ENCODE measurements at regions not wholly inside any gene's neighbourhood (a gene's known extent, or its start where the extent isn't known, plus 50 kb on each side); places are given as distances from the start of the nearest gene placed in this dataset.

DNA sequence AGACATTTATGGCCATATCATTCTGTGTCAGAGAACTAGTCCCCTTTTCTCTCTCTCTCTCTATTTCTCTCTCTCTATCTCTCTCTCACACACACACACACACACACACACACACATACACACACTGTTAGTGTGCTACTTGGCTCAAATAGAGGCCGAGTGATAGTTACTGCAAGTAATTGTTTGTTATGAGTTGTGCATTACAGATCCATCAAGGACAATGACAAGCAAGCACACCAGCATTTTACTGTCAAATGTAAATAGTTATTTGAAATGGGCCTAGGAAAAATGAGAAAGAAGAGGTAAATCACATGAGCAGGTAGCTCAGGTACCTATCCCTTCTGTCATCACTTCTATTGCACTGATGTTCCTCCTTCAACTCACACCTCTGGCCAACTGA lies 122.4 kb upstream of the CDH7 start:
- Histone ChIP-seq H2BK5ac (ENCODE audit: low read length) (no peak overlapping the region), H3K27ac (replicated peaks; ENCODE audit: low read length) (no peak overlapping the region), H3K9ac (ENCODE audit: low read depth, low read length, poor library complexity) (no peak overlapping the region), H3K4me2 (ENCODE audit: insufficient read depth, low read length, poor library complexity, severe bottlenecking) (no peak overlapping the region), H3K9me3 (replicated peaks in 1 of 2; ENCODE audit: control insufficient read depth in 2 of 2, insufficient read depth in 1 of 2, low read depth in 1 of 2, low read length in 2 of 2) (no peaks in the 10 kb centered on the region), H4K8ac (ENCODE audit: low read depth, low read length) (no peak overlapping the region), H3K4ac (ENCODE audit: low read length) (no peak overlapping the region), H3K4me3 (ENCODE audit: low read length in 2 of 2) (no peak overlapping the region), H3K23ac (ENCODE audit: low read depth, low read length, poor library complexity) (no peak overlapping the region), H2BK12ac (ENCODE audit: low read length) (no peak overlapping the region), H3K4me1 (ENCODE audit: control insufficient read depth in 2 of 2, insufficient read depth in 1 of 2, low read depth in 1 of 2, low read length in 2 of 2) (no peaks in the 10 kb centered on the region), H2BK120ac (ENCODE audit: low read depth, low read length) (no peak overlapping the region), H2AFZ (ENCODE audit: low read length) (no peak overlapping the region), H3K27me3 (ENCODE audit: control insufficient read depth in 3 of 3, insufficient read depth in 3 of 3, low read depth in 1 of 3, low read length in 3 of 3) (no peaks in the 10 kb centered on the region), H2BK15ac (ENCODE audit: low read length) (no peak overlapping the region), H3K18ac (ENCODE audit: low read length) (no peak overlapping the region), H3K36me3 (replicated peaks in 1 of 2; ENCODE audit: control insufficient read depth in 2 of 2, insufficient read depth in 2 of 2, low read length in 2 of 2) (no peaks in the 10 kb centered on the region), H3K79me1 (ENCODE audit: low read depth, low read length) (no peaks in the 10 kb centered on the region), H3K14ac (ENCODE audit: low read length) (no peak overlapping the region), H2AK5ac (ENCODE audit: low read depth, low read length) (no peak overlapping the region), H4K91ac (ENCODE audit: low read depth, low read length, poor library complexity) (no peak overlapping the region)
- no peak for DNase-seq (ENCODE audit: low spot score)
- no CpG with 5 or more reads among the region's 1 CpG for WGBS, 2 donors (ENCODE audit: extremely low coverage in 2 of 2, insufficient read length in 2 of 2, insufficient replicate concordance in 1 of 2)

DNA sequence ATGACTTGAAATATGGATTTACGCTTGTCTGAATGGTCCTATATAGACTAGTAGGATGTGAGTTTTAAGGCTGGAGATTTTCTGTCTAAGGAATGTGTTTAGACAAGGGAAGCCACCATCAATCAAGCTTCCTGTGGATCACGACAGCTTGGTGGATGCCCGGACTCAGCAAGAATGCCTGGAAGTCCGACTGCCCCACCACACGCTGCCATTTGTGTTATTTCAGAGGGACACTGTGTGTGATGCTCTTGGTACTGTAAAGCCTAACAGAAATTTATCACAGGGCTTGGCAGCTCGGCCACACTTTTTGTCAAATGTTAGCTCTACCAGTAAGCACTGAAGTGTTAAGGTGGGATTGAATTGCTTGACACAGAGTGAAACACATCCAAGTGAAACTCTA lies 127.1 kb upstream of the CDH7 start:
- no peak overlapping the region for H3K27ac ChIP-seq (replicated peaks; ENCODE audit: low read length)
- H3K18ac ChIP-seq (ENCODE audit: low read length) = no peak overlapping the region
- H2AK5ac ChIP-seq (ENCODE audit: low read depth, low read length) = no peak overlapping the region
- no peak for DNase-seq (ENCODE audit: low spot score)
- H2BK12ac ChIP-seq (ENCODE audit: low read length) = no peak overlapping the region
- H2BK120ac ChIP-seq (ENCODE audit: low read depth, low read length) = no peak overlapping the region
- no peak overlapping the region for H3K23ac ChIP-seq (ENCODE audit: low read depth, low read length, poor library complexity)
- H3K4ac ChIP-seq (ENCODE audit: low read length) = no peak overlapping the region
- no CpG with 5 or more reads among the region's 6 CpGs for WGBS, 2 donors (ENCODE audit: extremely low coverage in 2 of 2, insufficient read length in 2 of 2, insufficient replicate concordance in 1 of 2)
- H3K9ac ChIP-seq (ENCODE audit: low read depth, low read length, poor library complexity) = no peak overlapping the region
- no peaks in the 10 kb centered on the region for H3K9me3 ChIP-seq (replicated peaks in 1 of 2; ENCODE audit: control insufficient read depth in 2 of 2, insufficient read depth in 1 of 2, low read depth in 1 of 2, low read length in 2 of 2)
- H3K36me3 ChIP-seq (replicated peaks in 1 of 2; ENCODE audit: control insufficient read depth in 2 of 2, insufficient read depth in 2 of 2, low read length in 2 of 2) = no peaks in the 10 kb centered on the region
- H3K4me2 ChIP-seq (ENCODE audit: insufficient read depth, low read length, poor library complexity, severe bottlenecking) = no peak overlapping the region
- H3K27me3 ChIP-seq (ENCODE audit: control insufficient read depth in 3 of 3, insufficient read depth in 3 of 3, low read depth in 1 of 3, low read length in 3 of 3) = no peaks in the 10 kb centered on the region
- H2BK5ac ChIP-seq (ENCODE audit: low read length) = no peak overlapping the region
- no peaks in the 10 kb centered on the region for H3K79me1 ChIP-seq (ENCODE audit: low read depth, low read length)
- H4K91ac ChIP-seq (ENCODE audit: low read depth, low read length, poor library complexity) = no peak overlapping the region
- no peak overlapping the region for H3K4me3 ChIP-seq (ENCODE audit: low read length in 2 of 2)
- H4K8ac ChIP-seq (ENCODE audit: low read depth, low read length) = no peak overlapping the region
- peak overlapping the region; percentile 53 for H2AFZ ChIP-seq (ENCODE audit: low read length)
- no peaks in the 10 kb centered on the region for H3K4me1 ChIP-seq (ENCODE audit: control insufficient read depth in 2 of 2, insufficient read depth in 1 of 2, low read depth in 1 of 2, low read length in 2 of 2)
- no peak overlapping the region for H3K14ac ChIP-seq (ENCODE audit: low read length)
- no peak overlapping the region for H2BK15ac ChIP-seq (ENCODE audit: low read length)

DNA sequence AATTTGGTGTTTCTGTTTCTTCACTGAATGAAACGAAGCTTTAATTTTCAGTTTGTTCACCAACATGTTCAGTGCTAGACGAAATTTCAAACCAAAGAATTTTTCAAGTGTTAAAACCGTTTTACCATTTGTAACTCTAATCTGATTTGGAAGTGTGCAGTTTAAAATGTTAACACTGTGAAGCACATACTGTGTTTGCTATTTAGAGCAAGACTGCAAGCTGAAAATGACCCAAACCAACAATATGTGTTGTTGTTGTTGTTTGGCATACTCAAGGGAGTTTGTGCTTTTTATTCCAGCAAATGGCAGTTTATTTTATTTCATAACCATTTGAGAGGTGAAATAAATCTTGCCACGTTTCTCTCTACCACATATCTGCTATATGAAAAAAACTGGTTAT lies 128.4 kb upstream of the CDH7 start:
- Histone ChIP-seq H2BK12ac (ENCODE audit: low read length) (no peak overlapping the region), H3K4ac (ENCODE audit: low read length) (no peak overlapping the region), H4K91ac (ENCODE audit: low read depth, low read length, poor library complexity) (no peak overlapping the region), H2AFZ (ENCODE audit: low read length) (no peak overlapping the region), H2BK5ac (ENCODE audit: low read length) (no peak overlapping the region), H3K4me2 (ENCODE audit: insufficient read depth, low read length, poor library complexity, severe bottlenecking) (no peak overlapping the region), H2BK15ac (ENCODE audit: low read length) (no peak overlapping the region), H2AK5ac (ENCODE audit: low read depth, low read length) (no peak overlapping the region), H3K27me3 (ENCODE audit: control insufficient read depth in 3 of 3, insufficient read depth in 3 of 3, low read depth in 1 of 3, low read length in 3 of 3) (no peaks in the 10 kb centered on the region), H3K9me3 (replicated peaks in 1 of 2; ENCODE audit: control insufficient read depth in 2 of 2, insufficient read depth in 1 of 2, low read depth in 1 of 2, low read length in 2 of 2) (no peaks in the 10 kb centered on the region), H3K27ac (replicated peaks; ENCODE audit: low read length) (no peak overlapping the region), H3K14ac (ENCODE audit: low read length) (no peak overlapping the region), H3K9ac (ENCODE audit: low read depth, low read length, poor library complexity) (no peak overlapping the region), H2BK120ac (ENCODE audit: low read depth, low read length) (no peak overlapping the region), H3K4me3 (ENCODE audit: low read length in 2 of 2) (no peak overlapping the region), H3K79me1 (ENCODE audit: low read depth, low read length) (no peaks in the 10 kb centered on the region), H3K4me1 (ENCODE audit: control insufficient read depth in 2 of 2, insufficient read depth in 1 of 2, low read depth in 1 of 2, low read length in 2 of 2) (no peaks in the 10 kb centered on the region), H3K18ac (ENCODE audit: low read length) (no peak overlapping the region), H3K23ac (ENCODE audit: low read depth, low read length, poor library complexity) (no peak overlapping the region), H4K8ac (ENCODE audit: low read depth, low read length) (no peak overlapping the region), H3K36me3 (replicated peaks in 1 of 2; ENCODE audit: control insufficient read depth in 2 of 2, insufficient read depth in 2 of 2, low read length in 2 of 2) (no peaks in the 10 kb centered on the region)
- WGBS, 2 donors (ENCODE audit: extremely low coverage in 2 of 2, insufficient read length in 2 of 2, insufficient replicate concordance in 1 of 2) = no CpG with 5 or more reads among the region's 4 CpGs
- no peak for DNase-seq (ENCODE audit: low spot score)

DNA sequence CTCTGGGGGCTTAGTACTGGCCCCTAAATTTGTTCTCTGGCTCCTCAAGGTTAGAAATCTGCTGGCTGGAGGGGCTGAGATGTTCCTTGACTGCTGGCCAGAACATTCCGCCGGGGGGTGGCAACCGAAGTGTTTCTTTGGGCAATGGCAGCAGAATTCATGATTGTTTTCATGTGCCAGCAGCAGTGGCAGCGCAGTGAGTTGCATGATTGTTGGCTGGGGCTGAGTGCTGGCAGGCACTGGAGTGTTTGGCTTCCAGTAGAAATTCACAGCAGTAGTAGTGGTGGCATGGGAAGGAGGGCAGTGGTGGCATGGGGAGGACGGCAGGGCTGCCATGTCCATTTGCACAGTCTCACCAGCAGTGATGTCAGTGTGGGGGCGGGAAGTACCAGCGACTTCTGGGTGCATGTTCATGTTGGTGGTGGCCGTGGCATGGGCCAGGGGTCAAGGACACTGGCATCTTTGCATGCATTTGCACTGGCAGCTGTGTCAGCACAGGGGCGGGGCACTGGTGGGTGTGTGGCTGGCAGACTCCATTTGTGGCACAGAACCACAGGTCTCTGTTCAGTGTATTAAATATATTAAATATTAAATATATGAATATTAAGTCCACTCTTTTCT lies 130.6 kb upstream of the CDH7 start:
- Histone ChIP-seq H2BK15ac (ENCODE audit: low read length) (no peak overlapping the region), H3K27ac (replicated peaks; ENCODE audit: low read length) (no peak overlapping the region), H3K9ac (ENCODE audit: low read depth, low read length, poor library complexity) (no peak overlapping the region), H2BK120ac (ENCODE audit: low read depth, low read length) (no peak overlapping the region), H2BK5ac (ENCODE audit: low read length) (no peak overlapping the region), H3K4me1 (ENCODE audit: control insufficient read depth in 2 of 2, insufficient read depth in 1 of 2, low read depth in 1 of 2, low read length in 2 of 2) (no peaks in the 10 kb centered on the region), H3K4me3 (ENCODE audit: low read length in 2 of 2) (no peak overlapping the region), H3K14ac (ENCODE audit: low read length) (peak overlapping the region; percentile 39), H4K91ac (ENCODE audit: low read depth, low read length, poor library complexity) (peak overlapping the region; percentile 56), H3K4me2 (ENCODE audit: insufficient read depth, low read length, poor library complexity, severe bottlenecking) (no peak overlapping the region), H3K23ac (ENCODE audit: low read depth, low read length, poor library complexity) (no peak overlapping the region), H3K18ac (ENCODE audit: low read length) (peak overlapping the region; percentile 20), H3K9me3 (replicated peaks in 1 of 2; ENCODE audit: control insufficient read depth in 2 of 2, insufficient read depth in 1 of 2, low read depth in 1 of 2, low read length in 2 of 2) (no peaks in the 10 kb centered on the region), H3K27me3 (ENCODE audit: control insufficient read depth in 3 of 3, insufficient read depth in 3 of 3, low read depth in 1 of 3, low read length in 3 of 3) (no peaks in the 10 kb centered on the region), H2AK5ac (ENCODE audit: low read depth, low read length) (peak overlapping the region; percentile 11), H4K8ac (ENCODE audit: low read depth, low read length) (no peak overlapping the region), H3K36me3 (replicated peaks in 1 of 2; ENCODE audit: control insufficient read depth in 2 of 2, insufficient read depth in 2 of 2, low read length in 2 of 2) (no peaks in the 10 kb centered on the region), H3K4ac (ENCODE audit: low read length) (no peak overlapping the region), H3K79me1 (ENCODE audit: low read depth, low read length) (no peaks in the 10 kb centered on the region), H2AFZ (ENCODE audit: low read length) (no peak overlapping the region), H2BK12ac (ENCODE audit: low read length) (no peak overlapping the region)
- no peak for DNase-seq (ENCODE audit: low spot score)
- WGBS, 2 donors (ENCODE audit: extremely low coverage in 2 of 2, insufficient read length in 2 of 2, insufficient replicate concordance in 1 of 2) = no CpG with 5 or more reads among the region's 9 CpGs
